HCT116 (cell line): ENCODE measurements at regions not wholly inside any gene's neighbourhood (a gene's known extent, or its start where the extent isn't known, plus 50 kb on each side); places are given as distances from the start of the nearest gene placed in this dataset.

Experiments used
- ATAC-seq: fragments of 200-7000 bp; cut with Tn5 transposase; 2 replicates; pipeline ENCODE4 v1.9.1; 2020; ENCODE audit warnings: mild to moderate bottlenecking, moderate library complexity
- BruUV-seq: library from RNA; stranded (reverse); fragments of 400-500 nt; replicated peaks from 2 replicates; lab custom pipeline; 2021; lab: Mats Ljungman, UMichigan
- CTCF ChIA-PET: fragments of 300-600 bp; sonication (Branson Sonifier 250); formaldehyde crosslinking; loops from one replicate; lab custom pipeline; 2021; ENCODE audit warnings: antibody characterized with exemption; lab: Charles Lee
- POLR2A ChIA-PET: fragments of 300-600, 350-600 bp; sonication (Branson Sonifier 250); formaldehyde crosslinking; loops from one replicate; lab custom pipeline; 2021; ENCODE audit warnings: antibody characterized with exemption; lab: Charles Lee
- RAD21 ChIA-PET, 2 experiments: fragments of 300-600 bp; sonication (Branson Sonifier 250); formaldehyde crosslinking; loops; one replicate each; lab custom pipeline; 2023; ENCODE audit warnings: low total read pairs in 2 of 2; ENCODE audit not compliant: uncharacterized antibody in 2 of 2, unreplicated experiment in 2 of 2, low non-redundant PET in 1 of 2; lab: Charles Lee
- DNase-seq: peaks from one replicate; pipeline ENCODE4 v3.0.0-alpha.2; 2010; ENCODE audit warnings: low read depth, low spot score
- H2AFZ ChIP-seq: fragments of 200-600 bp; shearing (Covaris generic), sonication (generic); 2 replicates; pipeline ENCODE4 v1.6.1; 2017; ENCODE audit warnings: low read depth, mixed run types, mixed read lengths, antibody characterized with exemption, low read length; ENCODE audit not compliant: poor library complexity, severe bottlenecking
- H3K27ac ChIP-seq: 2 replicates; pipeline ENCODE4 v1.5.1; 2012; ENCODE audit warnings: low read depth, low read length
- H3K27me3 ChIP-seq: fragments of 200-600 bp; sonication (generic); 2 replicates; pipeline ENCODE4 v1.6.1; 2016; ENCODE audit warnings: mixed run types, low read length, mixed read lengths; ENCODE audit not compliant: insufficient read depth
- H3K36me3 ChIP-seq, 2 experiments: fragments of 200-500 bp in 1 of 2; fragments of 200-600 bp in 1 of 2; sonication (Bioruptor generic) in 1 of 2; sonication (generic) in 1 of 2; 2 replicates each; pipeline versions ENCODE4 v1.5.1 to v1.6.1; 2014 to 2016; ENCODE audit warnings: low read length in 2 of 2, inconsistent platforms in 1 of 2, mixed read lengths in 1 of 2, mixed run types in 1 of 2; ENCODE audit not compliant: insufficient read depth in 2 of 2, control insufficient read depth in 1 of 2
- H3K4me1 ChIP-seq, 2 experiments: fragments of 200-600 bp in 1 of 2; sonication (generic) in 1 of 2; 2 replicates each; pipeline versions ENCODE4 v1.5.1 to v1.6.1; 2012 to 2017; ENCODE audit warnings: low read length in 2 of 2, inconsistent platforms in 1 of 2, mild to moderate bottlenecking in 1 of 2, mixed read lengths in 1 of 2, mixed run types in 1 of 2, moderate library complexity in 1 of 2; ENCODE audit not compliant: insufficient read depth in 2 of 2, control insufficient read depth in 1 of 2
- H3K4me2 ChIP-seq: fragments of 200-600 bp; sonication (generic); 2 replicates; pipeline ENCODE4 v1.6.1; 2017; ENCODE audit warnings: mixed run types, low read length, mixed read lengths
- H3K4me3 ChIP-seq, 2 experiments: fragments of 200-600 bp in 1 of 2; sonication (generic) in 1 of 2; replicated peaks in 1 of 2; 2 replicates each; pipeline ENCODE4 v1.5.1; 2011 to 2016; ENCODE audit warnings: low read length in 2 of 2, control low read depth in 1 of 2, low read depth in 1 of 2, mild to moderate bottlenecking in 1 of 2, mixed read lengths in 1 of 2, mixed run types in 1 of 2
- H3K79me2 ChIP-seq: fragments of 200-600 bp; sonication (generic); 2 replicates; pipeline ENCODE4 v1.6.1; 2017; ENCODE audit warnings: mild to moderate bottlenecking, mixed run types, low read length, moderate library complexity, mixed read lengths; ENCODE audit not compliant: insufficient read depth
- H3K9ac ChIP-seq: fragments of 200-600 bp; sonication (generic); 2 replicates; pipeline ENCODE4 v1.6.1; 2016; ENCODE audit warnings: low read length, mixed read lengths
- H3K9me2 ChIP-seq: fragments of 200-600 bp; sonication (generic), shearing (Covaris generic); 2 replicates; pipeline ENCODE4 v1.6.1; 2017; ENCODE audit warnings: mixed run types, mild to moderate bottlenecking, moderate library complexity; ENCODE audit not compliant: insufficient read depth
- H3K9me3 ChIP-seq, 2 experiments: fragments of 200-500 bp in 1 of 2; fragments of 200-600 bp in 1 of 2; sonication (Bioruptor generic) in 1 of 2; sonication (generic) in 1 of 2; 2 replicates each; pipeline ENCODE4 v1.6.1; 2014 to 2017; ENCODE audit warnings: low read length in 2 of 2, mixed read lengths in 2 of 2, inconsistent platforms in 1 of 2, low read depth in 1 of 2, mild to moderate bottlenecking in 1 of 2, mixed run types in 1 of 2, moderate library complexity in 1 of 2; ENCODE audit not compliant: control insufficient read depth in 1 of 2, insufficient read depth in 1 of 2
- H4K20me1 ChIP-seq: fragments of 200-600 bp; sonication (generic), shearing (Covaris generic); 2 replicates; pipeline ENCODE4 v1.6.1; 2017; ENCODE audit warnings: mixed run types, mild to moderate bottlenecking, moderate library complexity; ENCODE audit not compliant: insufficient read depth
- ATF3 ChIP-seq: IDR thresholded peaks from 2 replicates; pipeline ENCODE4 v1.6.1; 2012
- CBX3 ChIP-seq: IDR thresholded peaks from 2 replicates; pipeline ENCODE4 v1.6.1; 2012; ENCODE audit warnings: low read depth
- CEBPB ChIP-seq: IDR thresholded peaks from 2 replicates; pipeline ENCODE4 v1.6.1; 2012; ENCODE audit warnings: low read depth
- CTCF ChIP-seq, 3 experiments: fragments of 200-600 bp in 1 of 3; sonication (generic) in 1 of 3; IDR thresholded peaks in 2 of 3; conservative IDR thresholded peaks in 1 of 3; 2 replicates each; pipeline ENCODE4 v1.5.1; 2012 to 2017; ENCODE audit warnings: low read depth in 2 of 3, low read length in 2 of 3, antibody characterized with exemption in 1 of 3, borderline replicate concordance in 1 of 3, control low read depth in 1 of 3, mild to moderate bottlenecking in 1 of 3, mixed read lengths in 1 of 3, mixed run types in 1 of 3, moderate library complexity in 1 of 3; ENCODE audit not compliant: insufficient read depth in 1 of 3
- ELF1 ChIP-seq: IDR thresholded peaks from 2 replicates; pipeline ENCODE4 v1.6.1; 2012; ENCODE audit warnings: low read depth, borderline replicate concordance
- EZH2 ChIP-seq: fragments of 200-600 bp; sonication (generic); IDR thresholded peaks from 2 replicates; pipeline ENCODE4 v1.6.1; 2017; ENCODE audit warnings: antibody characterized with exemption, mixed run types
- EZH2phosphoT487 ChIP-seq: fragments of 200-600 bp; IDR thresholded peaks from 2 replicates; pipeline ENCODE4 v1.6.1; 2018; ENCODE audit warnings: antibody characterized with exemption, borderline replicate concordance
- FOSL1 ChIP-seq: IDR thresholded peaks from 2 replicates; pipeline ENCODE4 v1.6.1; 2012; ENCODE audit warnings: low read depth
- JUND ChIP-seq: IDR thresholded peaks from 2 replicates; pipeline ENCODE4 v1.6.1; 2012
- POLR2AphosphoS5 ChIP-seq: IDR thresholded peaks from 2 replicates; pipeline ENCODE4 v1.6.1; 2011; ENCODE audit warnings: mild to moderate bottlenecking, low read depth, low read length, moderate library complexity
- RAD21 ChIP-seq: IDR thresholded peaks from 2 replicates; pipeline ENCODE4 v1.6.1; 2012; ENCODE audit warnings: low read depth, mild to moderate bottlenecking
- SIN3A ChIP-seq: IDR thresholded peaks from 2 replicates; pipeline ENCODE4 v1.6.1; 2012; ENCODE audit warnings: low read depth
- SP1 ChIP-seq: IDR thresholded peaks from 2 replicates; pipeline ENCODE4 v1.6.1; 2012; ENCODE audit warnings: low read depth
- SRF ChIP-seq: IDR thresholded peaks from 2 replicates; pipeline ENCODE4 v1.6.1; 2012; ENCODE audit warnings: low read depth
- YY1 ChIP-seq: IDR thresholded peaks from 2 replicates; pipeline ENCODE4 v1.6.1; 2011; ENCODE audit warnings: low read length, low read depth, moderate library complexity, mild to moderate bottlenecking; ENCODE audit not compliant: insufficient replicate concordance; ENCODE audit errors: extremely low read depth
- ZFX ChIP-seq: fragments of 450-650 bp; IDR thresholded peaks from 2 replicates; pipeline ENCODE4 v1.6.1; 2017
- ZNF274 ChIP-seq: fragments of 200-500 bp; sonication (Bioruptor generic); IDR thresholded peaks from 2 replicates; pipeline ENCODE4 v1.6.1; 2014; ENCODE audit warnings: mild to moderate bottlenecking, low read depth, low read length, inconsistent platforms
- intact Hi-C: fragments of 100-400 bp; cut with micrococcal nuclease; formaldehyde crosslinking; loops from 2 replicates; pipeline ENCODE4 v1.10.0; 2022

GRCh38 chr2:226643030-226643945, 156.3 kb downstream of the IRS1 start:
- DNase-seq (no peak), ATAC-seq (no peak)
- H3K36me3 ChIP-seq, result peaks cover 0 to 30% of the 10 kb centered on the region in 2 experiments; a peak in 2 of 4 replicates
- peaks cover 59% of the 10 kb centered on the region for H3K79me2 ChIP-seq
- H4K20me1 ChIP-seq, result no peaks in the 10 kb centered on the region
- CTCF ChIA-PET, result no interaction called here
- no TSS peak for BruUV-seq
- TF ChIP-seq SIN3A (no peak), CEBPB (no peak), SRF (no peak), ZFX (no peak), ATF3 (no peak), JUND (no peak), YY1 (no peak), SP1 (no peak), ZNF274 (no peak), ELF1 (no peak), CTCF (IDR thresholded peaks at IDR 0.05 in 2 of 3, conservative IDR thresholded peaks at IDR 0.05 in 1 of 3; ENCODE audit: borderline replicate concordance in 1 of 3, insufficient read depth in 1 of 3, low read depth in 2 of 3, low read length in 2 of 3) (no peak), CBX3 (no peak), FOSL1 (no peak), RAD21 (no peak), POLR2AphosphoS5 (no peak), EZH2phosphoT487 (no peak), EZH2 (no peak)
- H3K27ac ChIP-seq, result peak overlapping the region; percentile 98
- peak overlapping the region; percentile 47 for H3K9ac ChIP-seq
- no peaks in the 10 kb centered on the region for H3K27me3 ChIP-seq
- POLR2A ChIA-PET, result no interaction called here
- no peak overlapping the region for H3K4me3 ChIP-seq
- no peak overlapping the region for H3K4me2 ChIP-seq
- peaks cover 41 to 74% of the 10 kb centered on the region in 2 experiments for H3K4me1 ChIP-seq
- RAD21 ChIA-PET, result no interaction called here
- H2AFZ ChIP-seq, result no peak overlapping the region
- intact Hi-C loops, result no loop called here
- H3K9me2 ChIP-seq, result no peaks in the 10 kb centered on the region
- H3K9me3 ChIP-seq, result peaks cover 5 to 17% of the 10 kb centered on the region in 2 experiments; a peak in 2 of 4 replicates
